ENCODE measurements at regions not wholly inside any gene's neighbourhood (a gene's known extent, or its start where the extent isn't known, plus 50 kb on each side); places are given as distances from the start of the nearest gene placed in this dataset.

DNA sequence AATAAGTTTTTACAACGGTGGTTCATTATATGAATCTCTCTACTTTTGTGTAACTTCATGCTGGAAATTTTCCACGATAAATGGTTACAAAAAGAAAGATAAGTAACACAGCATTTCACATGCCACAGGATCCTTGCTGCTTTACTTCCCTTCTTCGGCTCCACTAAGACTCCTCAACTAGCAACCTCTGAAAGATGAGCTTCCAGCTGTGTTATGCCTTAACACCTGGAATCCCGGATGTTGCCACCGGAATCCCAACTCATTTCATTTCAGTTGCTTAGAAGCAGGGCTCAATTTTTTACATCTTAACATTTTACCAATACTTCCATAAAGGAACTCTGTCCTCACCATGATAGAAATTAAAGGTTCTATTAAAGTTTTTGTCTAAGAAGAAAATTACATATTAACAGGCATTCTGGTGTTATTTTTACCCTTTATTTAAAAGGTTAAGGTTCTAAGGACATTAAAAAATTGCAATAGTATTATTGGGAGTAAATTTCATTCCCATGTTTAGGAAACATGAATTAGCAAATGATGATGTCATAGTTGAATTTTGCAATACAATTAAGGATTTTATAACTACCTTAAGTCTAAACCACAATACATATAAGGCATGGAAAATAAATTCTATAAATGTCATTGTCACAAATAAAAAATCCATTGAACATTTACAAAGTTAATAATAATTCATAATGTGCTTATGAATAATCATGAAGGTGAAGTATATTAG, 57.1 kb upstream of the IL6 start:
- H3K4me3 ChIP-seq (ENCODE audit: low read depth, low read length) = no peak overlapping the region
- no peak for DNase-seq (ENCODE audit: low read depth)
- TF ChIP-seq, protein P1, sequence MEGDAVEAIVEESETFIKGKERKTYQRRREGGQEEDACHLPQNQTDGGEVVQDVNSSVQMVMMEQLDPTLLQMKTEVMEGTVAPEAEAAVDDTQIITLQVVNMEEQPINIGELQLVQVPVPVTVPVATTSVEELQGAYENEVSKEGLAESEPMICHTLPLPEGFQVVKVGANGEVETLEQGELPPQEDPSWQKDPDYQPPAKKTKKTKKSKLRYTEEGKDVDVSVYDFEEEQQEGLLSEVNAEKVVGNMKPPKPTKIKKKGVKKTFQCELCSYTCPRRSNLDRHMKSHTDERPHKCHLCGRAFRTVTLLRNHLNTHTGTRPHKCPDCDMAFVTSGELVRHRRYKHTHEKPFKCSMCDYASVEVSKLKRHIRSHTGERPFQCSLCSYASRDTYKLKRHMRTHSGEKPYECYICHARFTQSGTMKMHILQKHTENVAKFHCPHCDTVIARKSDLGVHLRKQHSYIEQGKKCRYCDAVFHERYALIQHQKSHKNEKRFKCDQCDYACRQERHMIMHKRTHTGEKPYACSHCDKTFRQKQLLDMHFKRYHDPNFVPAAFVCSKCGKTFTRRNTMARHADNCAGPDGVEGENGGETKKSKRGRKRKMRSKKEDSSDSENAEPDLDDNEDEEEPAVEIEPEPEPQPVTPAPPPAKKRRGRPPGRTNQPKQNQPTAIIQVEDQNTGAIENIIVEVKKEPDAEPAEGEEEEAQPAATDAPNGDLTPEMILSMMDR (conservative IDR thresholded peaks at IDR 0.05; ENCODE audit: low read depth, low read length) = no peak

DNA sequence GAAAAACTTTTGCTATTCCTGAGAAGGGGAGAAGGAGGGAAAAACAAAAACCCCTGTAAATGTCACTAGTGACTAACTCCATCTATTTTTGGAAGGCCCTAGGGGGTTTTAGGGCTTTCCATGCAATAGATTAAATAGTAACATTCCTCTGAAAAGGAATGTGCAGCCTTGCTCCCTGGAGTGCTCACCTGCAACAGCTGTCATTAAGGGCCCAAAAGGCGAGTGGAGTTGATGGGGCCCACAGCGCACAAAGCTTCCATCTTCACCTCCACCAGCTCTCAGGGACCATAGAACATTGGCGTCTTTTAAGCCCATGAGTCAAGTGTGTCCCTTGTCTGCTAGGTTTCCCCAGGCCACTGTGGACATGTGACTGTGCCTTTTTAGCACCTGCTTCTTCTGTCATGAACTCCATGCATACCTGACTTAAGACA, 58.0 kb upstream of the IL6 start:
- no peak overlapping the region for H3K4me3 ChIP-seq (ENCODE audit: low read depth, low read length)
- TF ChIP-seq, protein P1 (conservative IDR thresholded peaks at IDR 0.05; ENCODE audit: low read depth, low read length) = no peak
- no peak for DNase-seq (ENCODE audit: low read depth)

DNA sequence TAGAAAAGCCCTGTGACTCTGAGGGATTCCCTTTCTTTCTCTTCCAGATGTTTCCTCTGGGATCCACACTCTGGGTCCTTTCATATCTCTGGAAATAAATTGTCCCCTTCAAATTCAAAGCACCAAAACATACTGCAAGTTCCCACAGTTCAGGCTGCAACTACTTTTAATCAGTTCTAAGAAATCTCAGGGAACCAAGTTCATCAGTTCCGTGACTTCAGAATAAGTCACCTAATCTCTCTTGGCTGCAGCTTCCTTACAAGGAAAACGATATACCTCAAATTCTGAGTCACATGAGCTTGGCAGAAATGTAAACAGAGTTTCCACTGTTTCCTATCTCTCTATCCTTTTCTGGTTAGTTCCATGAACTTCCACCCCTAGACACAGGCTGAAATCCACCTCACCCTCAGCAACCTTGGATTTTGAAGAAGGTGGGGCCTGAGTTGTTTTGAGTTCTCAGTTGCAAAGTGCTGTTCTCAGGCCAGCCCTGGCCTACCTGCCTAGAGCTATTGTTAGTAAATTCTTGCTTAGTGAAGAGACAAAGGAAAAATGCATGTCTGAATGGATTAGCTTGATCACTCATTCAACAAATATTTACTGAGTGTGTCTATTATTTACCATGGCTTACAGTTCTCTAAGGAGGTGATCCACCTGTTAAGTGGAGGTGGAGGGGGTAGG, 59.3 kb upstream of the IL6 start:
- no peak overlapping the region for H3K4me3 ChIP-seq (ENCODE audit: low read depth, low read length)
- DNase-seq (ENCODE audit: low read depth) = peak; percentile 49
- TF ChIP-seq, protein P1 (conservative IDR thresholded peaks at IDR 0.05; ENCODE audit: low read depth, low read length) = no peak

DNA sequence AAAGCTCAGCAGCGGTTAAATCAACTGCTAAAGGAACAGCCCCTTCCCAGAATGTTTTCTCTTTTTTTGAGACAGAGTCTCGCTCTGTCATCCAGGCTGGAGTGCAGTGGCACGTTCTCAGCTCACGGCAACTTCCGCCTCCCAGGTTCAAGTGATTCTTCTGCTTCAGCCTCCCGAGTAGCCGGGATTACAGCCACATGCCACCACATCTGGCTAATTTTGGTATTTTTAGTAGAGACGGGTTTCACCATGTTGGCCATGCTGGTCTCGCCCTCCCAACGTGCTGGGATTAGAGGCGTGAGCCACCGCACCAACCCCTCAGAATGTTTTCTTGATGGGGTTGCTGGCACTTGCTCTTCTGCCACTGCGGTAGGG, 59.8 kb upstream of the IL6 start:
- H3K4me3 ChIP-seq (ENCODE audit: low read depth, low read length) = no peak overlapping the region
- TF ChIP-seq, protein P1 (conservative IDR thresholded peaks at IDR 0.05; ENCODE audit: low read depth, low read length) = no peak
- DNase-seq (ENCODE audit: low read depth) = no peak

DNA sequence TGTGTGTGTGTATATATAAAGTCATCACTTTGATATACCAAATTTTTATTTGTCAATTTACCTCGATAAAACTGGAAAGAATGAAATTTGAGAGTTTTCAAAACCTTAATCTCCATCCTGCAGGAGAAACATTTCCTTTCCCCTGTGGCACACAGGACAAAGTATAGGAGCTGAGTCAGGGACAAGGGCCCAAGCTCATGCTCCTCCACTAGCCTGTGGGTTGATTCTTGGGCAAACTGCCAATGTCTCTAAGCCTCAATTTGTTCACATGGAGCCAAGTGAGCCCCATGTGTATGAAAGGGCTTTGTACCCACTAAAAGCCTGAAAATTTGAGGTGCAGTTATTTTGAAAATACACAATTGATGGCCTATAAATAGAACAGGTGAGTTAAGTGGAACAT, 60.3 kb upstream of the IL6 start:
- H3K4me3 ChIP-seq (ENCODE audit: low read depth, low read length) = no peak overlapping the region
- TF ChIP-seq, protein P1 (conservative IDR thresholded peaks at IDR 0.05; ENCODE audit: low read depth, low read length) = no peak
- DNase-seq (ENCODE audit: low read depth) = peak; percentile 49

DNA sequence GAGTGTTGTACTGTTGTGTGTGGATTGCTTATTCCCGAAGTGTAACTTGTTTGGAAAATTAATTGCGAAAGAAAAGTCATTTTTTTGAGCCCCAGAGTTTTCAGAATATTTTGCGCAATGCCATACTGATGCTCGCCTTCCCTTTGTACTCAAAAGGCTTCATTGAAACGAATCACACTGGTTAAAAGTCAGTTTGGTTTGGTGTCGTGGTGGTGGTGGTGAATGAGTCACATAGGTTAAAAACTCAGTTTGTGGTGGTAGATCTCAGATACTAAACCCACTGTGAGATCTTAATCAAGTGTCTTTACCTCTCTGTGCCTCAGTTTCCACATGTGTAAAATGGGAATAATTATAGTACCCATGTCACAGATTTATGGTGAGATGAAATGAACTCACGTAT, 61.1 kb upstream of the IL6 start:
- H3K4me3 ChIP-seq (ENCODE audit: low read depth, low read length) = no peak overlapping the region
- TF ChIP-seq, protein P1 (conservative IDR thresholded peaks at IDR 0.05; ENCODE audit: low read depth, low read length) = no peak
- no peak for DNase-seq (ENCODE audit: low read depth)
